ENCODE measurements at regions not wholly inside any gene's neighbourhood (a gene's known extent, or its start where the extent isn't known, plus 50 kb on each side); places are given as distances from the start of the nearest gene placed in this dataset.

GRCh38 chr6:6795393-6795792 lies 206.9 kb downstream of the LY86 start:
- TF ChIP-seq CTCF (conservative IDR thresholded peaks at IDR 0.05; ENCODE audit: low read depth in 2 of 2) (no peak), POLR2AphosphoS5 (IDR thresholded peaks at IDR 0.05; ENCODE audit: low read depth) (no peak), REST (IDR thresholded peaks at IDR 0.05; ENCODE audit: unreplicated experiment) (no peak), EZH2phosphoT487 (IDR thresholded peaks at IDR 0.05; ENCODE audit: unreplicated experiment) (no peak), EZH2 (IDR thresholded peaks at IDR 0.05; ENCODE audit: low read depth, unreplicated experiment) (no peak), ZNF462 (CRISPR knock-in tag; IDR thresholded peaks at IDR 0.05) (no peak), ZNF331 (CRISPR knock-in tag; IDR thresholded peaks at IDR 0.05; ENCODE audit: low read depth) (no peak), NANOG (IDR thresholded peaks at IDR 0.05; ENCODE audit: borderline replicate concordance) (no peak), CREB1 (CRISPR knock-in tag; IDR thresholded peaks at IDR 0.05; ENCODE audit: low read depth) (no peak)
